Stimulated activated CD4-positive, alpha-beta T cell treated with anti-CD3 and anti-CD28 coated beads, Interleukin-15, amount 100 ng/mL, for 24 hours (primary cell): ENCODE measurements at regions not wholly inside any gene's neighbourhood (a gene's known extent, or its start where the extent isn't known, plus 50 kb on each side); places are given as distances from the start of the nearest gene placed in this dataset.
A peak's percentile ranks its signal among the peaks of the same experiment; 100 is the strongest.
"Not testable (repeated sequence)": the region's sequence is repeated elsewhere in the genome, so short reads cannot be mapped to it uniquely, and the experiment has no call there.

Experiments
- DNase-seq: peaks from one replicate; pipeline ENCODE4 v3.0.0-alpha.2; 2020

DNA sequence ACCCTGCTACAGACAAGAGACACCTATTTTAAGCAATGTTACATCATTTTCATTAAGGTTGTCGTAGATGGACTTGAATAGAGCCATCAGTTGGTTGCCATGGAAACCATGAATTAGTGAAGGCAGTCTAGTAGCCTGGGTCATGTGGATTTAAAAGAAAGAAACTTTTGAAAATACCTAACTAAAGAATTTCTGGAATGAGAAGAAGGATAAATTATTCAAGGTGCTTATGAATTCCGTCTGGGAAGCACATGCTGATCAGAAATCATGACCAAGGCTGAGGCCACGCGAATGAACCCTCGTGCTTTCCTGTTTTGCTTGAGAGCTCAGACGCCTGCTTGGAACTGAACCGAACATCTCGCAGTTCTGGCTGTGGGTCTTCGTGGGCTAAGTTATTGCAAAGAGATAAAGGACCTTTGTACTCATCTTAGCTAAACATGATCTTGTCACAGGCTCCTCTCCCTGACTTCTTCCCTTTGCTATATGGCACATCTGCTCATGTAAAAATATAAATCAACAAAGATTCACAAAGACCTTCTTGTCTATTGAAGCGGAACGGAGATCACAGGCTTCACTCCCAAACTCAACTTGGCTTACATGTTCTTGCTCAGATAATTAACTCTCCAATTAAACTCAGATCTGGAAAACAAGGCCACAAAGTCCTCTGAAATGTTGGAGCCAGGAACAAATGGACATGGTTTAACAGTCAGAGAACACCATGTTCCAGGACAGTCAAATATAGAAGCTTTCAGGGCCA lies 140.2 kb downstream of the NUFIP1 start:
- no peak for DNase-seq

DNA sequence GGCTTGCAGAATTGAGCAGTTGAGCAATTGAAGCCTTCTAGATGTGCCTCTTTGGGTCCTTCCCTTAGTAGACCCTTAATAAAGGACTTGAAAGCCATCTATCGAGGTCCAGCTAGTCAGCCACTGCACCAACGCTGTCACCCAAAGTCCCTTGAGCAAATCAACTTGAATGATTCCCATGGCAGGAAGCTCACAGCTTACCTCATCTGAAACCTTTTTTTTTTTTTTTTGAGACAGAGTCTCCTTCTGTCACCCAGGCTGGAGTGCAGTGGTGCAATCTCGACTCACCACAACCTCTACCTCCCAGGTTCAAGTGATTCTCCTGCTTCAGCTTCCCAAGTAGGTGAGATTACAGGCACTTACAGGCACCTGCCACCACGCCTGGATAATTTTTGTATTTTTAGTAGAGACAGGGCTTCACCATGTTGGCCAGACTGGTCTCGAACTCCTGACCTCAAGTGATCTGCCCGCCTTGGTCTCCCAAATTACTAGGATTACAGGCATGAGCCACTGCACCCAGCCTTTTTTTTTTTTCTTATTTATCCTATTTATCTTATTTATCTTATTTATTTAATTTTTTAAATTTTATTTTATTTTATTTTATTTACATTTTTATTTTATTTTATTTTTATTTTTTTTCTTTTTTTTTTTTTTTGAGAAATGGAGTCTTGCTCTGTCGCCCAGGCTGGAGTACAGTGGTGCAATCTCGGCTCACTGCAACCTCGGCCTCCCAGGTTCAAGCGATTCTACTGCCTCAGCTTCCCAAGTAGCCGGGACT lies 143.8 kb downstream of the NUFIP1 start:
- DNase-seq = not testable (repeated sequence)

DNA sequence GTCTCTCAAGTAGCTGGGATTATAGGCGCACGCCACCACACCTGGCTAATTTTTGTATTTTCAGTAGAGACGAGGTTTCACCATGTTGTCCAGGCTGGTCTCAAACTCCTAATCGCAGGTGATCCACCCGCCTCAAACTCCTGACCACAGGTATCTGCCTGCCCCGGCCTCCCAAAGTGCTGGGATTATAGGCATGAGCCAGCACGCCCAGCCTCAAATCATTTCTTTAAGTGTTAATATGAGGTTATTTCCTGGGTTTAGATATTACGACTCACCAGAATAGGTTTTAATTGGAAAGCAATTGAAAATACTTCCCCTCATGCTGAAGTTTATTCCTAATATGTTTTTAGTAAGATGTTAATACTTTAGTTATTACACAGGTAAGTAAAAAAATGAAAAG lies 144.5 kb downstream of the NUFIP1 start:
- no peak for DNase-seq

DNA sequence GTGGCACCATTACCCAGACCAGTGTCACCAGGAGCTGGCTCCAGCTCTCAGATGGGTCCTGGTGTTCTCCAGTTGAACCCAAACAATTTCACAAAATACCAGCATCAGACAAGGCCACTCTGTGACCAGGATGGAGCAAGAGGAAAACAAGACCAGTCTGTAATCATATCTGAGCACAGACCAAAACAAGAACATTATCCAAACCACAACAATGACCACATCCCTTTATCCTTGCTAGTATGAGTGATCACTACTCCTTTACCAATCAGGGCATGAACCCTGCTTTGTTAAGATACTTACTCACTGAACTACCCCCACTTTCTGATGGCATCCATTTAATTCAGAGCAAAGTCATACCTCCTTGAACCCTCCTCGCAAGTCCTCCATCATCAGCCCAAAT lies 145.9 kb downstream of the NUFIP1 start:
- no peak for DNase-seq

DNA sequence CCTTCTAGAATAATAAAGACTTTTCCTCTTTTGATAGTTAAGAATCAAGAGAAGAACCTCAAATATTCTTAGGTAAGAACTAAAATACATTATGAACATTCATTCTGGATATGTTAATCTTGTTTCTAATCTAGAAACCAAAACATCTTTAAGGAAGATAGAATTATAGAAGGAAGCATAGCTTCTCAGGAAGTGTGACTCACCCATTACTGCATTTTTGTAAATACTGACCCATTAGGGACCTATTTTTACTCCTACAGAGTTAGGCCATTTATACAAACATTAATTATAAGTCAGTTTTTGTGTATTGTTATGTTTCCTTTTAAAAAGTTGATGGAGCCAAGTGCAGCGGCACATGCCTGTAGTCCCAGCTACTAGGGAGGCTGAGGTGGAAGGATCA lies 147.1 kb downstream of the NUFIP1 start:
- no peak for DNase-seq

DNA sequence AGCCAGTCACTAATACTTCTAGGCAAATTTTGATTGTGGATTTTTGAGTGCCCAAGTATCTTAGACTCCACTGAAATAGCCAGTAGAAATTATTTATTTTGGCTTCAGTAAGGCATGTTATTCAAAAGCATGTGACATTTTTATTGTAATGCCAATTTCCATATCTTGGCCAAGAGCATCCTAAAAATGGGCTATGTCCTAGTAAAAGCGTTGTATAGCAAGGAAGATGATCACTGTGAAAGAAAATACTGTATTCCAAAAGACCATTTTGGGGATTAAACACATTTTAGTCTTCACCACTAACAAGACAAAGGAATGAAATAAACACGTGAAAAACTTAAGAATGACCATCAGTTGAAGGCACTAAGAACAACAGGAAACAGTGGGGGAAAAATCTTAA lies 149.1 kb downstream of the NUFIP1 start:
- no peak for DNase-seq

DNA sequence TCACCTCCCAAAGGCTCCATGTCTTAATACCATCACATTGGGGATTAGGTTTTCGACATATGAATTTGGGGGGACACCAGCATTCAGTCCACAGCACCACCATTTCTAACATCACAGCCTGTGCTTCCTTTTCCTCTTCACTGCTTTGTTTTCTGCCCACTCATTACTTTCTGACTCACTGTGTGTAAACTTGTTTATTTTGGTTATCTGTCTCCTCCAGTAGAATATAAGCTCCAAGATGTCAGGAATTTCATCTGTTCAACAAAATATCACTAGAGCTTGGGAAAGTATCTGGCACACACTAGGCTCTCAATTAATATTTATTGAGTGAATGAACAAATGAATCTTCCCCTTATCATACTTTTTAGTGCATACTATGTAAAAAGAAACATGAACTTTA lies 152.0 kb downstream of the NUFIP1 start:
- no peak for DNase-seq

DNA sequence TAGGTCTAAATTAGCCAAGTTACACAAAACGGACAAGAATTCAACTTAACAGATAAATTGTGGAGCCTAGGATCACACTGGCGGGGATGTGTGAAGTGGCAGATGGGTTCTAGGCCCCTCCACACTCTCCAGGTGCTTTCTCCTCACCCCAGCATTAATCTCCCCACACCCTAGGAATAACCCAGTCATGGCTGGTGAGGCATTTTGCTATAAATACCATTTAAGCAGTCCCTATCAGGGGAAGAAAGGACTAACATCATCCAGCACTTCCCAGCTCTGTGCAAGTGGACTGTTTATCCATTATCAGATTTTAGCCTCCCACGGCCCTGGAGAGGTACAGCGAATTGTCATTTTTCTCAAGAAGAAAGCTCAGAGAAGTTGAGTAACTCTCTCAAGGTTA lies 154.9 kb downstream of the NUFIP1 start:
- DNase-seq = no peak

DNA sequence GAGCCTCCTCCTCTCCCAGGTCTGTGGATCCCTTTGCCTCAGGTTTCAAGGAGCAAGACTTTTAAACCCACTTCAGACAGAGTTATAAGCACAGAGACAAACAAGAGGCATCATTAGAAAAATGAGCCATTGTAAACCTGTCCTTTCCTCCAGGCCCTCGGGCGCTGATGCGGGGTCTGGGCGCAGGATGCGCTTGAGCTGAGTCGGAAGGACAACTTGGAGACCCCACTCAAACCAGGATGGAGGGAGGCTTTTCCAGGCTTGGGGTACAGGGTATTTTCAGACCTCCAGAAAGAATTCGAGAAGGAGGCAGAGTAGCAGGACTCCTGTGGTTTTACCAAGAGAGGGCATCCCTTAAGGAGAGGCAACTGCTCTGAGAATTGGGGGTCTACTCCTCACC lies 155.6 kb downstream of the NUFIP1 start:
- DNase-seq = no peak

DNA sequence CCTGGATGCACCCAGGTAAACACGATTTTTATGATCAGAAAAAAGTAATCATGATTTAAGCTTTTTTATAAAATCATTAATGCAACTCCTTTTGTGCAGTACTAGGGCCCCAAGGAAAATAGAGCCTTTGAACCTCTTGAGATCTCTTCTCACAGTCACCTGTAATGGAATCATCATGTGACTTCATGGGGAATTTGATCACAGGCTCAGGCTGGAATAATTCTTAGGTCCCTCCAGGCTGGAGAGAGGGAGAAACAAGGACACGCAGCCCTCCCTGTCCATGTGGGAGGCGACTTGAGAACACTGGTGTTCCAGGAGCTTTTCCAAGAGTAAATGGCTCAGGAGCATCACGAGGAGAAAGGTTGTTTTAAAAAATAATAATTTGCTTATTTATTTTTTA lies 156.1 kb downstream of the NUFIP1 start:
- no peak for DNase-seq

DNA sequence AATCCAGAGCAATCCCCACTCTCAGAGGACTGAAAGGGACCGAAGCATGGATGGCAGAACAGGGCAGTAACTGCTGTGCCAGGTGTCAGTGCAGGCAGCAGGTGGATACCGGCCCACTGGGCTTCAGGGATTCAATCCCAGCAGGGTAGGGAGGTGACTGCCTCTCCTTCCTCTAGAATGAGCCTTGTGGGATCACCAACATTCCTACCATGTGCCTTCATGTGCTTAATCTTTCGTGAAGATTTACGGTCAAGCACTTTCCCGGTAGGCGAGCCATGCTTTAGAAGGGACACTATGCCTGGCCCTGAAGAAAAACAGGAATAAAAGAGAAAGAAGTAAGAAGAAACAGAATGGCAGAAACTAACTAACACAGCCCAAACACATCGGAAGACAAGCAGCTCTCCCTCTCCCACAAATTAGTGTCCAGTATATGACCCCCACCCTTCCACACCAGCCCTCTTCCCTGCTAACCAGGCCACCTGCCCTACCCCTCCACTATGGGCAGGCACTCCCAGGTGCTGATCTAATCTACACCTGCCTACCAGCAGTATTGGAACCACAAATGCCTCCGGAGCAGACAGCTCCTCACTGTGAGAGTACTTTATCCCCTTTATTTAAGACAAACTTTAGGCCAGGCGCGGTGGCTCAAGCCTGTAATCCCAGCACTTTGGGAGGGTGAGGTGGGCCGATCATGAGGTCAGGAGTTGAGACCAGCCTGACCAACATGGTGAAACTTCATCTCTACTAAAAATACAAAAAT lies 162.5 kb downstream of the NUFIP1 start:
- no peak for DNase-seq

DNA sequence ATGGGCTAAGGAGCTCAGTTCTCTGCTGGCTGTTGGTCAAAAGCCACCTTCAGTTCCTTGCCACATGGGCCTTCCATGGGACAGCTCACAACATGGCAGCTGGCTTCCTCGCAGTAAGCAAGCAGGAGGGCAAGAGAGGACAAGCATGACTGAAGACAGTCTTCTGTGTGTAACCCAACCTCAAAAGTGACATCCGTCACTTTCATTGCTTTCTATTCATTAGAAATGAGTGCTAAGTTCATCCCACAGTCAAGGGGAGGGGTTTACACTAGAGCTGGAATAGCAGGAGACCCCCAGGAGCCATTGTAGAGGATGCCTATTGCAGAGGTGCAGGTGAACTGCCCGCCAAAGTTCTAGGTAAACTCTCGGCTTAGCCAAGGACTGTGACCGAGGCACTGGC lies 163.3 kb downstream of the NUFIP1 start:
- no peak for DNase-seq

DNA sequence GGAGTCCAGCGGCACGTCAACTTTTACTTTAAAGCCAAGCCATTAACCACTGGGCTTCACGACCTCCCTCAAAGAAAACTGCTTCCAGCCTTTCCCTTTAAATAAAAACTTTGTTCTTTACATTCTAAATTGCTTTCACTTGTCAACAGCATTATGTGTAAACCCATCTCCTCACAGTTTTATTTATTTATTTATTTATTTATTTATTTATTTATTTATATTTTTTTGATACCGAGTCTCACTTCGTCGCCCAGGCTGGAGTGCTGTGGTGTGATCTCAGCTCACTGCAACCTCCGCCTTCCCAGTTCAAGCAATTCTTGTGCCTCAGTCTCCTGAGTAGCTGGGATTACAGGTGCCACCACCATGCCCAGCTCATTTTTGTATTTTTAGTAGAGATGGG lies 165.7 kb downstream of the NUFIP1 start:
- not testable (repeated sequence) for DNase-seq

DNA sequence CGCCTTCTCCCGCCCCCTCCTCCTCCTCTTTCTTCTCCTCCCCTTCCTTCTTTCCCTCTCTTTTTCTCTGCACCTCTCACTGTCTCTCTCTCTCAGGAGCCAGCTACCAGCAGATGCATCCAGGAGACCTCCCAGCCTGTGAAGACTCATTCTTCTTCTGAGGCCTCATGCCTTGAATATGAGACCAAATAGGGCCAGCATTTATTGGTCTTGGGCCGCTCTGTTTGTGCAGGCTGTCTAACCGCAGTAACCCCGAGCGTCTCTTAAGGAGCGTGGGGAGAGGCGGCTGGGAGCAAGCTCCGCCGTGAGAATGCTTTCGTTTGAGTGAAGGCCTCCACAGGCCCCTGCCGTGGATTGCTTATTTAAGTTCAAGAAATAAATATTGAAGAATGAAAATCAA lies 167.0 kb downstream of the NUFIP1 start:
- no peak for DNase-seq

DNA sequence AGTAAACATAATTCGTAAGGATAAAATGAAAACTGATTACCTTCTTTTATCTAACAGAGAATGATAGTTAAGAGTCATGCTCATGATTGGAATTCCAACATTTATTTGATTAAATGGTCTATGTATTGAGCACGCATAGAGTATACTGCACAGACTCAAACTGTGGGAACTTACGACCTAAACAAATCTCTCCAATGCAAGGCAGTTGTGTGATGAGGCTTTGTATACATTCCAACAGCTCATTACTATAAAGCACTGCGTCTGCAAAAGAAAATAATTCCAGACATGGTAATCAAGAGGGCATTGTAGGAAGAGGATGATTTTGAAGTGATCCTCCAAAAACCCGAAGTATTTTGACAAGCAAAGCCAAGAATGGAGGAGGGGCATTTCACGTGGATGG lies 169.5 kb downstream of the NUFIP1 start:
- no peak for DNase-seq

DNA sequence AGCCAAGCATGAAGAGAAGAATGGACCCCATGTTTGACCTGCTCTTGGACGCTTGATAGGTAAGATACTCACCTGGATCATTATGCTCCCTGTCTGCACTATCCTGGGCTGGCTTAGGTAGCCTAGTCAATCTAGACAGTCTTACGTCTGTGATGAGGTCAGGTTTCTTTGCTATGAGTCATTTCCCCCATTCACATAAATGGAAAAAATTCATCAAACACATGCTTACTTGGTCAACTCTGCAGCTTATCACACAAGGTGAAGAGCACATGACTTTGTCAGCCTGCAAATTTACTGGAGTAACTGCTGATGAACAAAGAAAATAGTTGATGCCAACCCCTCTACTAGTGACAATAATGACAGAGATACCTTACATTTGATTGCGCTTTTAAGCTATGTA lies 170.0 kb downstream of the NUFIP1 start:
- peak; percentile 26 for DNase-seq

DNA sequence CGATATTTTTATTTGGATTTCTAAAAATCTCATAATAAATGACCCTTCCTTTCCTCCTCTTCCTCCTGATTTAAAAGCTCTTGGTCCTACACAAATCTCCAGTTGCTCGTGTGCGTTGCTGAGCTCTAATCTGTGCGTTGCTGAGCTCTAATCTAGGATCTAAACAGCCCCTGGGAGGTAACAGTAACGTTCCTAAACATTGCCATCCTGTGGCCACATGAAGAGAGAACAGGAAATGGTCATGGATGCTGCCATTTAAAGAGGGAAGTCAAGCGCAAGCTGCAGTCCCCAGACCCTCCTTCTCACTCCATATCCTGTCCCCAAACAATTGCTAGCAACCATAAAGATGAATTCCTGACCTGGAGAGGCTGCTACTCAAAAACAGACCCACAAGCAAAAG lies 170.8 kb downstream of the NUFIP1 start:
- no peak for DNase-seq

DNA sequence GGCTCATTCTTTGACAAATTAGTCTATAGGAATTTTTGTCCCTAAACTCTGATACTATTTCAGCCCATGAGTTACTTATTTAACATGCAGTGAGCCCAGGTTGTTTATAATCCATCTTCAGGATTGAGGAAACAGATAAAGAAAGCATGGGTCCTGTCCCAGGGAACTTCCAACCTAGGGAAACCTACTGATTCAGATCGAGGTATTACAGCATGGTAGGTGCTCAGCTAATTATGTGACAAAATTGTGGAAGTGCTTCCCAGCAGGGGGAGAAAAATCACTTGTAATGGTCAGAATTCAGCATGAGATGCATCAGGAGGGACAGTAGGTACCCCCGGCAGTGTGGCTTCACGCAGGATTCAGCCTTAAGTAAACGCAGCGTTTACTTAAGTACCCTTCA lies 171.3 kb downstream of the NUFIP1 start:
- no peak for DNase-seq

DNA sequence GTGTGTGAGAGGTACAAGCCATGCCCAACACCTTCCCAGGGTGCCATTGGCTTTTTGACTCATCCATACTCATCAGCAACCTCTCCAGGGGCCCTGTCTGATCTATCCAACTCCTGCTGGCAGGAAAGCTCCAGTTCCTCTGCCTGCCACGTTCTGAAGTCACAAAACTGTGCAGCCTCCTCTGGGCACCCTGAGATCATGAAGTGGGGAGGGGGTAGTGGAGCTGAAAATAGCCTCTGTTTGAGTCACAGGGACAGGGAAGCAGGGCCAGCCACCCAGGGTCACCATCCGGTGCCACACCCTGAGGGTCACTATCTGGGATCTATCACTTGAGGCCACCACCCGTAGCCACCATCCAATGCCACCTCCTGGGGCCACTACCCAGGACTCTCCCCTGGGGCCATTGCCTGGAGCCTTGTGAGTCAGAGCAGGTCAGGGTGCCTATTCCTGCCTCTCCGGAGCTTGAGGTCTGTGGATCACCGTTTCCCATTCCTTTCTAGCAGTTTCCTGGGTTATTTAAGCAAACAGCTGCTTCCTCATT lies 172.1 kb downstream of the NUFIP1 start:
- no peak for DNase-seq

DNA sequence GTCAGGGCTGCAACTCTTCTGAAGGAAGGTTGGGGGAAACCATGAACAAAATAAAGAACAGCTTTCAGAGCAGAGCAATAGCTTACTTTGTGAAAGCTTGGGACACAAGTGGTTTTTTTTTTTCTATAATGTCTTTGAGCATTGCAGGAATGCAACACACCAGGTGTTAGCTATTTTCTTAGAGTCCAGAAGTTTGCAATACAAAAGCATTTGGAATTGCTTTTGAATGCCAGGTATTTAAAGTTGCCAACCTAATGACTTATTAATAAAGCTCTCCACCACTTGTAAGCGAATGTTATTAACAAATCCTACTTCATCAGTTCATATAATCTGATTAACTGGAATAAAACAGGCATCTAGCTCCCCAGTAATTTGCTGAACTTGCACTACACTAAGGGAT lies 172.6 kb downstream of the NUFIP1 start:
- DNase-seq = no peak

DNA sequence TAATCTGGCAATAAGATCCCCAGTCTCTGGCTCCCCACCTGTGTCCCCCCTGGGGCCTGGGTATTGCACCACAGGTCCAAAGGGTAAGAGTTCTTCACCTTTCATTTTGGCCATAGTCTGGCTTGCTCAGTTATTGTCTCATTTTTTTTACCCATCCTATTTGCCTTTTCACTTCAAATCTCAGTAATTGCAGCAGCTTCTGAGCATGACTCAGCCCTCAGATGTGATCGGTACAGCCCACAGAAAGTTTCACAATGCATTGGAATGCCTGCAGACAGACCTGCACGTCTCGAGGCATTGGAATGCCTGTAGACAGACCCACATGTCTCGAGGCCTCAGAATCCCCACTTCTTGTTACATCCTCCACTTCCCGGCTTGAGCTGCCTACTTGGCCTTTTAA lies 173.6 kb downstream of the NUFIP1 start:
- peak; percentile 60 for DNase-seq

DNA sequence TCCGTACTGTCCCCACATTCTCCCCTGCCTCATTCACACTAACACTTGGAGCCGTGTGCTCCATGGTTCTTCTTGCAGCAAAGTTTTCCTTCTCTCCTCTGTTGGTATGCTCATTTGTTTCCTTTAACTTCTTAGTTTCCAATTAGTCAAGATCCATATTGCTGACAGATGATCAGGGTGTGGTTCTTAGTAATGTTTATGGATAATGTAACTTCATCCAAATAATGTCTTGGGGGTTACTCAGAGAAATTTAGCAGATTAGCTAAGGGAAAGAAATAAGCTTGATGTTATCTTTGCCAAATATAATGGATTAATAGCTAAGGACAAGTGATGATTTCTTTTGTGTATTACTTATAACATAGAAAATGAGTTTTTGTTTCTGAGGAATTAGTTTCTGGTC lies 174.4 kb downstream of the NUFIP1 start:
- DNase-seq = no peak

DNA sequence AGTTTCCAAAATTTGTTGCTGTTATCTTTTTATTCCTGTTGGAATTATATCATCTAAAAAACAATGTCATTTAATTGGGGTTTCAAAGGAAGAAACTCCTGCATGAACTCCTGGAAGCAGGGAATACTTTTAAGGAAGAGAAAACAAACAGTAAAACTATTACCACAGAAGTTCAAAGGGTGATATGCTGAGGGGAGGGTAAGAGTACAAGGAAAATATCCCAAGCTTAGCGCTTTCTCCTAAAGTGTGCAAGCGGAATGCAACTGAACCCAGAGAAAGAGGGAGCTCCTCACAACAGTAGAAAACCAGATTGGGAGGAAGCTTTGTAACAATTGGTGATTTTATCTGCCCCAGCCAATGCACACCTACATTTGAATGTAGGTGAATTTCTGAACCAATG lies 175.1 kb downstream of the NUFIP1 start:
- no peak for DNase-seq

DNA sequence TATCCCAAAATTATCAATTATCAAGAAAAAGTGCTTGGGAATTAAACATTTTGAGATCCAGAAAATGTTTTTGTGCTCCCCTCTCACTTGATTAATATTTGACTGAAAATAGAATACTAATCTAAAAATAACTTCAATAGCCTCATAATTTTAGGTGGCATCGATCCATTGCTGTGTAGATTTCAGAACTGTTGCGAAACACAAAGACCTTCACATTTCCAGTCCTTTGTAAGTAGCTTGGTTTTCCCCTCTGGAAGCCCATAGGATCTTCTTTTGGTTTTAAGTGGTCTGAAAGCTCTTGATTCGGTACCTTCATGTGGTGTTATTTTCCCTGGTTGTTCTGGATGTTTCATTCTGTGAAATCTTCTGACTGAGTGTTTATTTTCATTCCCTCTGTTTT lies 176.5 kb downstream of the NUFIP1 start:
- no peak for DNase-seq
